ENCODE measurements at regions not wholly inside any gene's neighbourhood (a gene's known extent, or its start where the extent isn't known, plus 50 kb on each side); places are given as distances from the start of the nearest gene placed in this dataset.

- no peak for TF ChIP-seq POLR2A (IDR thresholded peaks at IDR 0.05)
- TF ChIP-seq CTCF (IDR thresholded peaks at IDR 0.05): no peak
- TF ChIP-seq EP300 (IDR thresholded peaks at IDR 0.05): no peak
Measured at GRCh38 chr16:80462917-80463316, 77.9 kb upstream of the DYNLRB2 start.
